ENCODE measurements at regions not wholly inside any gene's neighbourhood (a gene's known extent, or its start where the extent isn't known, plus 50 kb on each side); places are given as distances from the start of the nearest gene placed in this dataset.

- no peak for DNase-seq (ENCODE audit: low spot score)
Measured at GRCh38 chr2:118237451-118237850, 149.2 kb downstream of the INSIG2 start.

GRCh38 chr2:118232796-118233195, 144.5 kb downstream of the INSIG2 start:
- DNase-seq (ENCODE audit: low spot score) = no peak

- no peak for DNase-seq (ENCODE audit: low spot score)
Measured at GRCh38 chr2:118232391-118232790, 144.1 kb downstream of the INSIG2 start.

- DNase-seq (ENCODE audit: low spot score) = no peak
Measured at GRCh38 chr2:118231759-118232158, 143.5 kb downstream of the INSIG2 start.

GRCh38 chr2:118227698-118228508, 139.6 kb downstream of the INSIG2 start:
- no peak for DNase-seq (ENCODE audit: low spot score)

- no peak for DNase-seq (ENCODE audit: low spot score)
Measured at GRCh38 chr2:118225666-118226065, 137.4 kb downstream of the INSIG2 start.

GRCh38 chr2:118224895-118225311, 136.6 kb downstream of the INSIG2 start:
- no peak for DNase-seq (ENCODE audit: low spot score)

- peak; percentile 36 for DNase-seq (ENCODE audit: low spot score)
Measured at GRCh38 chr2:118223992-118224894, 136.0 kb downstream of the INSIG2 start.

- no peak for DNase-seq (ENCODE audit: low spot score)
Measured at GRCh38 chr2:118223511-118223991, 135.3 kb downstream of the INSIG2 start.

GRCh38 chr2:118222672-118223421, 134.6 kb downstream of the INSIG2 start:
- DNase-seq (ENCODE audit: low spot score) = no peak

GRCh38 chr2:118222273-118222594, 134.0 kb downstream of the INSIG2 start:
- no peak for DNase-seq (ENCODE audit: low spot score)

- DNase-seq (ENCODE audit: low spot score) = peak; percentile 75
Measured at GRCh38 chr2:118221536-118222272, 133.4 kb downstream of the INSIG2 start.

GRCh38 chr2:118219611-118220010, 131.3 kb downstream of the INSIG2 start:
- DNase-seq (ENCODE audit: low spot score) = no peak

GRCh38 chr2:118216224-118216623, 128.0 kb downstream of the INSIG2 start:
- no peak for DNase-seq (ENCODE audit: low spot score)

- DNase-seq (ENCODE audit: low spot score) = no peak
Measured at GRCh38 chr2:118209727-118210126, 121.5 kb downstream of the INSIG2 start.

- no peak for DNase-seq (ENCODE audit: low spot score)
Measured at GRCh38 chr2:118207889-118208288, 119.6 kb downstream of the INSIG2 start.

- peak; percentile 73 for DNase-seq (ENCODE audit: low spot score)
Measured at GRCh38 chr2:118202707-118203303, 114.5 kb downstream of the INSIG2 start.

- DNase-seq (ENCODE audit: low spot score) = no peak
Measured at GRCh38 chr2:118198268-118198667, 110.0 kb downstream of the INSIG2 start.

GRCh38 chr2:118197011-118197675, 108.9 kb downstream of the INSIG2 start:
- peak; percentile 63 for DNase-seq (ENCODE audit: low spot score)

- DNase-seq (ENCODE audit: low spot score) = no peak
Measured at GRCh38 chr2:118190474-118190873, 102.2 kb downstream of the INSIG2 start.

- no peak for DNase-seq (ENCODE audit: low spot score)
Measured at GRCh38 chr2:118186858-118187254, 98.6 kb downstream of the INSIG2 start.

All from NAMALWA (cell line).